HFF-Myc (cell line): ENCODE measurements at regions not wholly inside any gene's neighbourhood (a gene's known extent, or its start where the extent isn't known, plus 50 kb on each side); places are given as distances from the start of the nearest gene placed in this dataset.

ENCODE experiments used
- DNase-seq: peaks from one replicate; pipeline ENCODE4 v3.0.0-alpha.2; 2011; ENCODE audit warnings: low read depth; ENCODE audit errors: extremely low read depth
- H3K4me3 ChIP-seq: replicated peaks from 2 replicates; pipeline ENCODE4 v1.5.1; 2011; ENCODE audit warnings: low read depth, mild to moderate bottlenecking, control low read depth, low read length
- CTCF ChIP-seq: IDR thresholded peaks from 2 replicates; pipeline ENCODE4 v1.5.1; 2012; ENCODE audit warnings: mild to moderate bottlenecking, low read depth, low read length, control low read depth; ENCODE audit errors: missing control alignments

GRCh38 chr22:46093796-46094195, 56.5 kb upstream of the PPARA start:
- H3K4me3 ChIP-seq = no peak overlapping the region
- DNase-seq = no peak
- TF ChIP-seq CTCF = no peak

GRCh38 chr22:46094676-46095075, 55.6 kb upstream of the PPARA start:
- H3K4me3 ChIP-seq = no peak overlapping the region
- no peak for DNase-seq
- no peak for TF ChIP-seq CTCF

- no peak for TF ChIP-seq CTCF
Observed at GRCh38 chr22:46096051-46096450, 54.3 kb upstream of the PPARA start.

GRCh38 chr22:46096706-46097230, 53.6 kb upstream of the PPARA start:
- TF ChIP-seq CTCF = no peak
- H3K4me3 ChIP-seq = no peak overlapping the region
- no peak for DNase-seq

More at GRCh38 chr22:46096051-46096450, 54.3 kb upstream of the PPARA start:
- H3K4me3 ChIP-seq = no peak overlapping the region
- DNase-seq = no peak

- TF ChIP-seq CTCF = no peak
- no peak overlapping the region for H3K4me3 ChIP-seq
- no peak for DNase-seq
Observed at GRCh38 chr22:46097268-46097900, 52.9 kb upstream of the PPARA start.

- no peak for DNase-seq
- no peak overlapping the region for H3K4me3 ChIP-seq
- TF ChIP-seq CTCF = no peak
Observed at GRCh38 chr22:46098525-46099475, 51.5 kb upstream of the PPARA start.
